ENCODE measurements at regions not wholly inside any gene's neighbourhood (a gene's known extent, or its start where the extent isn't known, plus 50 kb on each side); places are given as distances from the start of the nearest gene placed in this dataset.

GRCh38 chr4:149983401-149983800, 94.8 kb upstream of the DCLK2 start:
- ATAC-seq: no peak
- in situ Hi-C loops (cut with MboI; ENCODE audit: low sequenced_read_pairs in 4 of 4) (loop anchor here (10.0 to 25.0 kb wide), 2 partner anchors 879 to 891 kb away; no protein-coding TSS in a partner anchor), intact Hi-C loops (cut with DNase I; ENCODE audit: low total_unique reads) (loop anchor here (5.0 kb wide), 2 partner anchors 259 to 884 kb away; no protein-coding TSS in a partner anchor)
- Histone ChIP-seq H3K9me3 (no peaks in the 10 kb centered on the region), H3K36me3 (no peaks in the 10 kb centered on the region), H3K4me1 (no peaks in the 10 kb centered on the region), H3K27me3 (no peaks in the 10 kb centered on the region), H3K4me3 (no peak overlapping the region), H3K27ac (no peak overlapping the region)
- DNase-seq: no peak
- no peak for TF ChIP-seq POLR2A (IDR thresholded peaks at IDR 0.05)
- TF ChIP-seq, protein P1, sequence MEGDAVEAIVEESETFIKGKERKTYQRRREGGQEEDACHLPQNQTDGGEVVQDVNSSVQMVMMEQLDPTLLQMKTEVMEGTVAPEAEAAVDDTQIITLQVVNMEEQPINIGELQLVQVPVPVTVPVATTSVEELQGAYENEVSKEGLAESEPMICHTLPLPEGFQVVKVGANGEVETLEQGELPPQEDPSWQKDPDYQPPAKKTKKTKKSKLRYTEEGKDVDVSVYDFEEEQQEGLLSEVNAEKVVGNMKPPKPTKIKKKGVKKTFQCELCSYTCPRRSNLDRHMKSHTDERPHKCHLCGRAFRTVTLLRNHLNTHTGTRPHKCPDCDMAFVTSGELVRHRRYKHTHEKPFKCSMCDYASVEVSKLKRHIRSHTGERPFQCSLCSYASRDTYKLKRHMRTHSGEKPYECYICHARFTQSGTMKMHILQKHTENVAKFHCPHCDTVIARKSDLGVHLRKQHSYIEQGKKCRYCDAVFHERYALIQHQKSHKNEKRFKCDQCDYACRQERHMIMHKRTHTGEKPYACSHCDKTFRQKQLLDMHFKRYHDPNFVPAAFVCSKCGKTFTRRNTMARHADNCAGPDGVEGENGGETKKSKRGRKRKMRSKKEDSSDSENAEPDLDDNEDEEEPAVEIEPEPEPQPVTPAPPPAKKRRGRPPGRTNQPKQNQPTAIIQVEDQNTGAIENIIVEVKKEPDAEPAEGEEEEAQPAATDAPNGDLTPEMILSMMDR (IDR thresholded peaks at IDR 0.05 in 4 of 5, conservative IDR thresholded peaks at IDR 0.05 in 1 of 5): no peak

GRCh38 chr4:149983931-149984330, 94.3 kb upstream of the DCLK2 start:
- in situ Hi-C loops (cut with MboI; ENCODE audit: low sequenced_read_pairs in 4 of 4): loop anchor here (10.0 to 25.0 kb wide), 2 partner anchors 878 to 891 kb away; no protein-coding TSS in a partner anchor
- Histone ChIP-seq H3K4me3 (no peak overlapping the region), H3K36me3 (no peaks in the 10 kb centered on the region), H3K4me1 (no peaks in the 10 kb centered on the region), H3K27me3 (no peaks in the 10 kb centered on the region), H3K27ac (no peak overlapping the region), H3K9me3 (no peaks in the 10 kb centered on the region)
- intact Hi-C loops (cut with DNase I; ENCODE audit: low total_unique reads): loop anchor here (5.0 kb wide), 2 partner anchors 258 to 883 kb away; no protein-coding TSS in a partner anchor
- TF ChIP-seq POLR2A (IDR thresholded peaks at IDR 0.05): no peak
- TF ChIP-seq, protein P1 (IDR thresholded peaks at IDR 0.05 in 4 of 5, conservative IDR thresholded peaks at IDR 0.05 in 1 of 5): no peak
- ATAC-seq (no peak), DNase-seq (no peak)

DNA sequence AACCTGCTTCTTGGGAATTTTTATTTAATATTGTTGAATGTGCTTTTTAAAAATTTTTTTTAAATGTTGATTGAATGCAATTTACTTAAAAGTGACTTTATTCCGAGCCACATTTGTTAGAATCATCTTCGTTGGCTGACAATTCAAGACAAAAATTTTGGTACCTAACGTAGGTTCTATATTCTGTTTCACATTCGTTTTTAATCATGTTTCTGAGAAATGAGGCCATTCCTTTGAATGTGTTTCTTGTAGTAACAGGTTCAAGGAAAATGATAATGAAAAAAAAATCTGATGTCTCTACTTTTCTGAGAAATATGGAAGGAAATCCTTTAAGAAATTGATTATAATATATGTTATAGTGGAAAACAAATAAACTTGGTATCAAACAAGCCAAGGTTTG, 92.3 kb upstream of the DCLK2 start:
- ATAC-seq: no peak
- intact Hi-C loops (cut with DNase I; ENCODE audit: low total_unique reads): no loop called here

GRCh38 chr4:149986917-149987316, 91.3 kb upstream of the DCLK2 start:
- no peak for ATAC-seq
- Histone ChIP-seq H3K4me3 (no peak overlapping the region), H3K4me1 (no peaks in the 10 kb centered on the region), H3K36me3 (no peaks in the 10 kb centered on the region), H3K9me3 (no peaks in the 10 kb centered on the region), H3K27ac (no peak overlapping the region), H3K27me3 (no peaks in the 10 kb centered on the region)
- intact Hi-C loops (cut with DNase I; ENCODE audit: low total_unique reads): no loop called here
- no peak for TF ChIP-seq POLR2A (IDR thresholded peaks at IDR 0.05)
- TF ChIP-seq, protein P1 (IDR thresholded peaks at IDR 0.05 in 4 of 5, conservative IDR thresholded peaks at IDR 0.05 in 1 of 5): no peak
- in situ Hi-C loops (cut with MboI; ENCODE audit: low sequenced_read_pairs in 4 of 4): loop anchor here (10.0 to 25.0 kb wide), 2 partner anchors 875 to 888 kb away; no protein-coding TSS in a partner anchor
- no peak for DNase-seq

More for the DNA sequence above, 92.3 kb upstream of the DCLK2 start:
- TF ChIP-seq POLR2A (IDR thresholded peaks at IDR 0.05): no peak
- TF ChIP-seq, protein P1 (IDR thresholded peaks at IDR 0.05 in 4 of 5, conservative IDR thresholded peaks at IDR 0.05 in 1 of 5): no peak
- no peaks in the 10 kb centered on the region for H3K27me3 ChIP-seq
- no peak overlapping the region for H3K27ac ChIP-seq
- DNase-seq: no peak
- H3K36me3 ChIP-seq: no peaks in the 10 kb centered on the region
- no peak overlapping the region for H3K4me3 ChIP-seq
- H3K4me1 ChIP-seq: no peaks in the 10 kb centered on the region
- in situ Hi-C loops (cut with MboI; ENCODE audit: low sequenced_read_pairs in 4 of 4): loop anchor here (10.0 to 25.0 kb wide), 2 partner anchors 876 to 889 kb away; no protein-coding TSS in a partner anchor
- no peaks in the 10 kb centered on the region for H3K9me3 ChIP-seq

Measured in gastrocnemius medialis (tissue), 4 donors.